Inflammatory macrophage treated with lipopolysaccharide for 4 hours (primary cell): ENCODE measurements at regions not wholly inside any gene's neighbourhood (a gene's known extent, or its start where the extent isn't known, plus 50 kb on each side); places are given as distances from the start of the nearest gene placed in this dataset.

Experiments used
- DNase-seq: peaks from one replicate; pipeline ENCODE4 v3.0.0-alpha.2; 2020

DNA sequence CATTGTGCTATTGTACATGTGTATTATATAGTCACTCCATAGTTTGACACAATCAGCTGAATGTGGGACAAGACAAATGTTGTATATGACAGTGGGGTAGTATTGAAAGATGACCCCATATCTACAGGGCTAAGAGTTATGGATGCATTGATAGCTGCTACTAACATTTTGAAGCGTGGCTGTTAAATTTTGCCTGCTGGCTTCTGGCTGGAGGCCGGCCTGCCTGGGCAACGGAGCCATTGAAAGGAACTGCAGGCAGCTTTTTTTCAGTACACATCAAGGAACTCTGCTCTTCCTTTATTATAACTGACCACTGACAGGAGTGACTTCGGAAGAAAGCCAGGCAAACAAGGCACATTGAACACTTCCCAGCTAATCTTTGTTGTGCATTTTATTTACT is 76.1 kb upstream of the TMEM33 start:
- DNase-seq, result no peak

DNA sequence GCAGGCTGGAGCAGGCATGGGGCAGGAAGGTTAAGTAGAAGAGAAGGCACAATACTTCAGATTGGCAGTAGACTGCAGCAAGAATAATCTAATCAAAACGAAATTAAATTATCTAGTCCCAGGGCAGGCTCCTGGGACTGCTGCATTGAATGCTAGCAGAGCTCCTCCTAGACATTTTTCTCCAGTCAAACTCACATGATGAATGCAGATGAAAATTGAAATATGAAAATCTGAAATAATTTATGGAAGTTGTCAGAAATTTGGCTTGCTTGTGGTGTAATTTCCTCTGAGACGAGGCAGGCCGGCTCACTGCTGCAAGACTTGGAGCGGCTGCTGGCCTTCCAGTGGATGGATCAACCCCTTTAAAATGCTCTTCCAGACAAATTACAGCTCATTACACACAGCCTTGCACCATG is 78.0 kb upstream of the TMEM33 start:
- DNase-seq, result no peak

DNA sequence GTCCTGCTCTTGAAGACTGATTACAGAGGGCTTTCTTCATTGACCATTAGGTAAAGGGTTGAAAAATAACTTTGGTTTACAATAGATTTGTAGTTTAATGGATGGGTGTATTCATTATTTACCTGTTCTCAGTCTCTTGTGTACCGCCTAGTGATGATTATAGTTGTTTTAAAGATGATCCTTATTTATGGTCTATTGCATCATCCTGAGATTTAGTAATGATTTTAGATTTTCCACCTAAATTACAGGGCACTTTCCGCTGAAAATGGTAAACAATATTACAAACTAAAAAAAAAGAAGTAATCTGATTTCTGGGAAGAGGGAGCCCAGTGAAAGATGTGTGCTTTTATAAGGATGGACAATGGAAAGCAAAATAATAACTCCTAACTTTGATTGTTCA is 78.4 kb upstream of the TMEM33 start:
- DNase-seq, result no peak

DNA sequence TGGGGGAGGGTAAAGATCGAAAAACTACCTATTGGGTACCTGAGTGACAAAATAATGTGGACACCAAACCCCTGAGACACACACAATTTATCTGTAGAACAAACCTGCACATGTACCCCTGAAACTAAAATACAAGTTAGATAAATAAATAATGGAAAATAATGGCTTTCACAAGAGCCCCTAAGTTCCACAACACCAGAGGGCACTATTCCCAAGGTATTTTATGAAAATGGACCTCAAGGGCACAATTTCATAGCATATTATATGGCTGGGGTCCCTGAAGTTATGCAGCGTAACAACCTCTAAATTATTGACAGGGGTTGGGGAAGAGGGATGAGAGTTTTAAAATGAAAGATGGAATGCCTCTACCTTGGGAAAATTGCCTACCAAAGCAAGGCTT is 81.3 kb upstream of the TMEM33 start:
- DNase-seq, result no peak

DNA sequence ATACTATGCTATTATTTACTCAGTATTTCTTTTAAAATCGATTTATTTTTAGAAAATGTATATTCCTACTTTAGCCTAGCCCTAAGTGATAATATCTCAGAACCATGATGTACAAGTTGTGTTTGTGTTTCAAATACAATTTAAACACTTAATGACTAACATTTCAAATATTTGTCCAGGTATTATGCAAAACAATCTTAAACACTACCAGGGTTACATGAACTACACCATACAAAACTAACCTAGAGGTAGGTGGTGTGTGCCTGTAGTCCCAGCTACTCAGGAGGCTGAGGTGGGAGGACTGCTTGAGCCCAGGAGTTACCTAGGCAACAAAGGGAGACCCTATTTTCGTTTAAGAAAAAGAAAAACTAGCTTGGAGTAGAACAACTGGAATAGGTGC is 83.0 kb upstream of the TMEM33 start:
- no peak for DNase-seq

DNA sequence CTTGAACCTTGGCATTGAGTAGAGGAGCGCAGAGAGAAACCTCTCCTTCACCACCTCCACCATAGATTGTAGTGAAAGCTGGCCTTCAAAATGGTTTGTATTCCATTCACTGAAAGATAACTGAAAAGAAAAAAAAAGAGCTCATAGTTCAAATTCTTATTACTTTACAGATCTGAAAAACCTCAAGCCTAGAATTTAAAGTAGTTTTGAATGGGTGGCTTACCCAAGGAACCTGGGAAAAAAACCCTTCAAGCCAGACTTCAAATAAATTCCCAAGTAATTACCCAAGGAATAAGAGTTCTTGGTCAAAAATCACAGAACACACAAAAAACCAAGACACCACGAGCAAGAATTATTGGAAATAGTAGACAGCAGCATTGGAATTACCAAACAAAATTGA is 83.6 kb upstream of the TMEM33 start:
- no peak for DNase-seq

DNA sequence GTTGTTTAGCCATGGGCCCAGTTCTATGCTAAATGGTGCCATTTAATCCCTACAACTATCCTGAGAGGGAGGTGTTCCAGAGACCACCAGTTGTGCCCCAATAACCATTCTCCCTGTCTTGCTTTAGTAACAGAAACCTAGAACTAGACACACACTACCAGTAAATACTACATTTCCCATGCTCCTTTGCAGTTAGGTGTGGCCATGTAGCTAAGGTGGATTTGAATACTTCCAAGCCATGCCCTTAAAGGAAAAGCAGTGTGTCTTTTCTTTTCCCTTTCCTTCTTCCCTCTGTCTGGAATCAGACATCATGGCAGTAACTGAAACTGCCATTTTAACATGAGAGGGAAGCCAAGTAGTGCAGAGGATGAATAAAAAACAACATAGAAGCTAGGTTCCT is 90.9 kb upstream of the TMEM33 start:
- DNase-seq, result no peak

DNA sequence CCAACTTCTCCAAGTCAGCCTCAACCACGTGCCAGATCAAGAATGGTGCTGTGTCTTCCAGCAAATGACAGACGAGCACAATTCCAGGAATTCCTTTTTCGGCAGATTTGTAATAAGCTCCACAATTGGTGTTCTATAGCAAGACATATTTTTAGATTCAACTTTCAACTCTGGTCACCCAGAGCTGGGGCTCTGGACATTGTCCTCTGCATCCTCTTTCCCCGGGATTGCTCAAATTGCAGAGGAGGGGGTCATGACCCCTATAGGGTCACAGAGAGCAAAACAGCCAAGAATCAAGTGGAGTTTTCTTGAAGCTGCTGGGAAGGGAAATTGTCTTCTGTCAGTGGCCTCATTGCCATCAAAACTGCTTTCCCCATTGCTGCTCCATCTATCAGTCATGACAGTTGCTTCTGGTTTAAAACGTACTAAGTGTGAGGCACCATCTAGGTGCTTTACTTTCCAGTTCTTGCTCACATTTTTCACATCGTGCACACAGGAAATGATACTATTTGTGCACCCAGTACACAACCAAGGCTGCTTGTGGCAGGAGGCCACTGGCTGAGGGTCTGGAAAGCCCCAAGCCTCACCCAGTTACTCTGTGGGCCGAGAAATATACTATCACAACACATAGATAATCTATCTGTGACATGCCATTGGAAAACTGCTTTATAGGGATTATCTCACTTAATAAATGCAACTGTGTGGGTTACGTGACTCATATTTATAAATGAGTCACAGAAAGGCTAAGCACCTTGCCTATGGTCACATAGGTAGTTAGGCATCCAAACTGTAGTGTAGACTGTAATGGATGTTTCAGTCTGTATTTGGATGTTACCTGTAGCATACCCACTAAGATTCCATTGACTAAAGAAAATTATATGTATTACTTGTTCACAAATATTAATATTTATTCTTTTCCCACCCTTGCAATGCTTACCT is 91.7 kb upstream of the PHOX2B start:
- DNase-seq, result no peak

DNA sequence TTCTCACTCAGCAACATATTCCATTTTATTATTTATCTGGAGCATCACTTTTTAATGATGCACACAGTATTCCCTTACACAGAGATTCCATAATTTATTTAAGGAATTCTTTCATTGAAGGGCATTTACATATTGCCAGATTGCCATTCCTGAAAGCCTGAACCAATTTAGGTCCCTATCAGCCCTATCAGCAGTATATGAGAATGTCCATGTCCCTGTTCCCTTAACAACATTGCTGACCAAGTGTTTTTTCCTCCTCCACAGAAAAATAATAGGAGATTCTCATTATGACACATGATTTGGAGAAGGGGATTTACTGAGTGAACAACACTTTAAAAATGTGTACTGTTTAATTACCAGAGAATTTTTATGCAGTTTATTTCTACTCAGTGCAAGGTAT is 90.1 kb upstream of the PHOX2B start:
- DNase-seq, result no peak

DNA sequence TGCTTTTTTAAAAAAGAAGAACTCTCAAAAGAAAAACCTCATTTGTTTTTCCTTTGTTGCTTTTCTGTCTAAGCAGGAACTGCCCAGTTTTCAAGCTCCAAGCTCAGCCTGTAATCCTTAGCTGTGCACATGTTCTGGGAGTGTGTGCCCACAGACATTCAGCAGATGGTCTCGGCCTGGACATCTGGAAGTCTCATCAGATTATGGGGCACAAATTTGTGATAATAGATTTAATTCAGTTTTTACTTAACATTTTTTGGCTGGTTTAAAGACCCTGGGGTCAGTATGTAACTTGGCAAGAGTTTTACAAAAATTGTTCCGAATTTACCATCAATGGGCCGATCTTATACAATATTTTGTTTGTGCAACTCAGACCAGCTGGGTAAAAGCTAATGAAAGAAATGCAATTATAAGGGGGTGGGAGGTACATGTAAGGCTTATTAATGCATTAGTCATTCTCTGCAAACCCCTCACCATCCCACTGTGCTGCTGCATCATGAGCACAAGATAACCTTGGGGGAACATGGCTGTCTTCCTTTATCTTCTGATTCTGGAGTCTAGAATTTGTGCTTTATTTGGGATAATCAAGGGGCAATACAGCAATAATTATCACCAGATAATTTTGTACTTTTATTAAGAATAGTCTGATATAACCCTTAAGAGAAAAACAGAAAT is 86.9 kb upstream of the PHOX2B start:
- no peak for DNase-seq

DNA sequence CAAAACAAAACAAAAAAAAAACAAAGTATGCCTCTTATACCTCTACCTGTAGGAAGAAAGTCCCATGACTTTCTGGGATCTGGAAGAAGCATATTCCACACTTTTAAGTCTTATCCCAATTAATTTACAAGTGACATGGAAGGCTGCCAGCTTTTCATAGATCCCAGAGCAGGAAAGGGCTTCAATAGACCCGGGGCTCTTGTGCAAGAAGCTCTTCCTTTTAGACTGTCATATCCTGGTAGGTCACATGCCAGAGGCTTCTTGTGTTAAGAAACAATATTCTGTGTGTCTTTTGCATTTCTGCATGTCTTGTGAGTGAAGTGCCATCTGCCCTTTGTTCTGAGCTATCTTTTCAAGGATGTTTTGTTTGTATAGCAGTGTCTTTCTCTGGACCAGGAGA is 84.4 kb upstream of the PHOX2B start:
- peak; percentile 17 for DNase-seq

DNA sequence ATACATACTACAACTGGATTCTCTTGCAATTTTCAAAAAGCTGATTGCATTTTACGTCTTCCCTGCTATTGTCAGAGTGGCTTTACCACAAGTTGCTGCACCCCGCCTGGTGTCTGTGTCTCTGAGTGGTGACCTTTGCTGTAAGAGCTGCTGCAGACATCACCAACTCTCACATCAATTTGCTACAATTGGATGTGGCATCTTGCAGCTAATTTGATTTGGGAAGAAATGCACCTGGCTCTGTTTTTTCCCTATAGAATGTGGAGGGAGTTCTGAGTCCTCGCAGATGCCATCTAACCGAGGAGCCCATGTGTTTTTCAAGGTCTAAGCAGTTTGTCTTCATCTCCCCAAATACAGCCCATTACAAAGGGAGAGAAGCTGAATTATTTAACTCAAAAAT is 73.8 kb upstream of the PHOX2B start:
- DNase-seq, result no peak

DNA sequence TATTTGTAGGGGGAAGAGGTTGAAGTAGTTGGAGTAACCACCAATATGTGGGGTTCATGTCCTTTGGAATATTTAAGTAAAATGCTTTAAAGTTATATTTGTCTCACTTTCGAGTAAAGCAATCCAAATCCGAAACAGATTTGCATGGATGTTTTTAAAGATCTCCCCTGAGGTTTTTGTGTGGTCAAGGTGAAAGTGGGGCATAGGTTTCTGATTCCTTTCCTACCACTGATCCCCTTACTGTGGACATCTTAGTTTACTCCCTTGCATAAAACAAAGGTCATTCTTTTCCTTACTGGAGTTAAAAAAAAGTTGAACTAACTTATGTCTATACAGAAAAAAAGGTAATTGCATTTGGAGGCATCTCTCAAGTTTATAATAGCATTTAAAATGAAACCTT is 71.9 kb upstream of the PHOX2B start:
- no peak for DNase-seq

DNA sequence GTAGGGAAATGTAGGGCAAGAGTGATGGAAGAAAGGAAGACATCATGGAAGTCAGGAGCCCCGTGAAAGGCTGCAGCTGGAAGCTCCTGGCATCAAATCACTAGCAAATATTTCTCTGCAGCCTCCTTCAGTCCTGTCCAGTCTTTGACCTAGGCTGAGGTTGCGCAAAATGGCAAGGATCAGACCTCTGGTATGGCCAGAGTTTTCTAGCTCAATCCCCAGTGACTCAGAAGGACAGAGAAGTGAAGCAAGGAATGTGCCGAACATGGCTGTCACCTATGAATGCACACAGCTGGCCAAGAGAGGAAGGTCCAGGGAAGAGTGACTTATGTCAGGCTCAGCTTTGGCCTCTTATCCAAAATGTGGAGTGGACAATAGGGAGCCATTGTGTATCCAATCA is 71.1 kb upstream of the PHOX2B start:
- DNase-seq, result no peak

DNA sequence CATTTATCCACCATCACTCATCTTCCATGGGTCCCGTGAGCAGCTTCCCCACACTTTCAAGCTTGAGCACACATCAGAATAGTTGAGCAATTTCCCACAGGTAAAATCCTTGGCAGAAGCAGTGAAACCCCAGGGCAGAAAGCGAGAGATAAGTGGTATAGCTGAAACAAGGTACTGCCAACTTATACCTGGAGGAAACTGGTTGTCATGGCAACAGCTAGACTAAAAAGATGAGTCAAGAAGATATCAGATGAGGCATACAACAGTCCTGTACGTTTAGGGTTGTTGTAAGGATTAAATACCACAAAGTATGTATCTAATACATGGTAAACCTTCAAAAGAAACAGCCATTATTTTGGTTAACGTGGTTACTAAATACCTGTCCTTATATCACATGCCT is 66.9 kb upstream of the PHOX2B start:
- no peak for DNase-seq

DNA sequence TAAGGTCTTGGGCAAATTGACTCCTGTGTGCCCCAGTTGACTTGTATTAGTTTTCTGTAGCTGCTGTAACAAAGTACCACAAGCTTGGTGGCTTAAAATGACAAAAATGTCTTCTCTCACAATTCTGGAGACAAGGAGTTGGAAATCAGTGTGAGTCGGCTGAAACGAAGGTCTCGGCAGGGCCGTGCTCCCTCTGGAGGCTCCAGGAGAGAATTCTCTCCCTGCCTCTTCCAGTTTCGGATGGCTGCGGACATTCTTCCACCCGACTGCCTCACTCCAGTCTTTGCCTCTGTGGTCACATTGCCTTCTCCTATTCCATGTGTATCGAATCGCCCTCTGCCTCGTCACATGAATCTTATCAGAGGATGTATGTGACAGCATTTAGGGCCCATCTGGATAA is 66.0 kb upstream of the PHOX2B start:
- DNase-seq, result no peak

DNA sequence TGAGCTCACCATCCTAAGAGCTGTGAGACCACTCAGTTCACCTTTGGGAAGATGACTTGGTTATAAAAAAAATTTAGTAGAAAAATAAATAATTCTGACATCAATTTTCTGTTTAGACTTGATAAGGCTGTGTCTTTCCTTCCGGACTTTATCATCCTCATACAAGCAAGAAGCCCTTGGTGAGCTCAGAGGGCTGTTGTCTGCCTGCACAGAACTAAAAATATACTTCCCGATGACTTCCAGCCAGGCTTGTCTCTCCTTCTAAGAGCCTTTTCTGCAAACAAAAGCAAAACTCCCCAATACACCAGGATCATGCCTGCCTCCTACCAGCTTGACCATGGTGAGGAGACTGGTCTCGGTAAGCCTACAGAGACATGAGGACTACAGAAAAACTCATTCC is 58.3 kb upstream of the PHOX2B start:
- no peak for DNase-seq

DNA sequence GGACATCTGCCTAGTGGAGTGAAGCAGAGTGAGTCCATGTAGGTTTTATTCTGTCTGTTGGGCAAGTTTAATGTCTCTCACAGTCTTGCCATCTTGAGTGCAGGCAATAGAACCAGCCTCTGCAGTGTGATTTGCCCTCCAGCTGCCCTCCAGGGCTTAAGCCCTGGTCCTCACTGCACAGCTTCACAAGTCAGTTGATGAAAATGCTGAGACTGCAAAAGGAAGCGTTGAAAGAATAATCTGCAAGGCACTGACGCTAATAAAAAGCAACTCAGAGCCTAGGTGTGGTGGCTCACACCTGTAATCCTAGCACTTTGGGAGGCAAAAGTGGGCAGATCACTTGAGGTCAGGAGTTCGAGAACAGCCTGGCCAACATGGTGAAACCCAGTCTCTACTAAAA is 54.1 kb upstream of the PHOX2B start:
- no peak for DNase-seq

DNA sequence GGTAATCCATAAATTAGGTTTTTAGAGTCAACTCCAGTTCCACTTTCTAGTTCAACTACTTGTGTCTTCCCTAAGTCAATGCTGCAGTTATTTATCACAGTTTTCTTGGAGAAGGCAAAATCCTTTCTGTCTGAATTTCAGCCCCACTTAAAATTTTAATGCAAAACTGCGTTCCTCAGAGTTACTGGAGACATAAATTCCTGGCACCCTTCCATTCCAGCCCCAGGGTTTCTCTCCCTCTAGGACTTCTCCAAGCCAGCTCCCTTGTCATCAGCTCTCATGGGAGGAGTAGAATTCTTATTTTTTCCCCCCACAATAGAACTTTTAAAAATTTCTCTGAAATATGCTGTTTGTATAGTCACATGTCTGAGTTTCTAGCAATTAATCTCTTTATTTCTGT is 50.6 kb upstream of the PHOX2B start:
- no peak for DNase-seq
